ENCODE measurements at regions not wholly inside any gene's neighbourhood (a gene's known extent, or its start where the extent isn't known, plus 50 kb on each side); places are given as distances from the start of the nearest gene placed in this dataset.

- no peak for DNase-seq
Measured at GRCh38 chr2:128770143-128771085, 451.7 kb upstream of the HS6ST1 start.

- DNase-seq = no peak
Measured at GRCh38 chr2:128771401-128771800, 452.7 kb upstream of the HS6ST1 start.

- no peak for DNase-seq
Measured at GRCh38 chr2:128772671-128773070, 454.0 kb upstream of the HS6ST1 start.

- DNase-seq = no peak
Measured at GRCh38 chr2:128773641-128774319, 455.1 kb upstream of the HS6ST1 start.

GRCh38 chr2:128774320-128775216 is 455.9 kb upstream of the HS6ST1 start:
- DNase-seq = no peak

- no peak for DNase-seq
Measured at GRCh38 chr2:128775217-128775913, 456.7 kb upstream of the HS6ST1 start.

GRCh38 chr2:128775914-128776285 is 457.2 kb upstream of the HS6ST1 start:
- no peak for DNase-seq

- no peak for DNase-seq
Measured at GRCh38 chr2:128776461-128777195, 458.0 kb upstream of the HS6ST1 start.

- DNase-seq = no peak
Measured at GRCh38 chr2:128777196-128778035, 458.7 kb upstream of the HS6ST1 start.

- DNase-seq = no peak
Measured at GRCh38 chr2:128778843-128779242, 460.2 kb upstream of the HS6ST1 start.

- DNase-seq = no peak
Measured at GRCh38 chr2:128779301-128780095, 460.8 kb upstream of the HS6ST1 start.

- DNase-seq = no peak
Measured at GRCh38 chr2:128780434-128781080, 461.9 kb upstream of the HS6ST1 start.

- no peak for DNase-seq
Measured at GRCh38 chr2:128781166-128781565, 462.5 kb upstream of the HS6ST1 start.

- no peak for DNase-seq
Measured at GRCh38 chr2:128781585-128782385, 463.1 kb upstream of the HS6ST1 start.

GRCh38 chr2:128782411-128783192 is 463.9 kb upstream of the HS6ST1 start:
- DNase-seq = no peak

- DNase-seq = no peak
Measured at GRCh38 chr2:128783193-128783671, 464.6 kb upstream of the HS6ST1 start.

- DNase-seq = no peak
Measured at GRCh38 chr2:128783896-128784295, 465.2 kb upstream of the HS6ST1 start.
